Activated CD4-positive, alpha-beta T cell treated with anti-CD3 and anti-CD28 coated beads for 36 hours (primary cell): ENCODE measurements at regions not wholly inside any gene's neighbourhood (a gene's known extent, or its start where the extent isn't known, plus 50 kb on each side); places are given as distances from the start of the nearest gene placed in this dataset.

Experiments used
- ATAC-seq: fragments of 200-7000 bp; cut with Tn5 transposase; one replicate; pipeline ENCODE4 v1.10.0; 2021; ENCODE audit warnings: mild to moderate bottlenecking, moderate library complexity
- CTCF ChIA-PET: fragments of 350-600 bp; sonication (Branson Sonifier 250); formaldehyde crosslinking; loops from one replicate; lab custom pipeline; 2021; ENCODE audit warnings: antibody characterized with exemption; lab: Charles Lee
- POLR2A ChIA-PET: fragments of 350-600 bp; sonication (Branson Sonifier 250); formaldehyde crosslinking; loops from one replicate; lab custom pipeline; 2021; ENCODE audit warnings: antibody characterized with exemption, inconsistent platforms; lab: Charles Lee
- DNase-seq: peaks from one replicate; pipeline ENCODE4 v3.0.0-alpha.2; 2020
- H3K27ac Mint-ChIP-seq: one replicate; pipeline ENCODE4 v1.8.0; 2021; ENCODE audit warnings: mixed read lengths
- H3K27me3 Mint-ChIP-seq: one replicate; pipeline ENCODE4 v1.8.0; 2021; ENCODE audit warnings: mixed read lengths
- H3K36me3 Mint-ChIP-seq: one replicate; pipeline ENCODE4 v1.8.0; 2021; ENCODE audit warnings: low read depth, mixed read lengths
- H3K4me1 Mint-ChIP-seq: one replicate; pipeline ENCODE4 v1.8.0; 2021; ENCODE audit warnings: mixed read lengths
- H3K4me3 Mint-ChIP-seq: one replicate; pipeline ENCODE4 v1.8.0; 2021; ENCODE audit warnings: mild to moderate bottlenecking, moderate library complexity, mixed read lengths
- H3K9me3 Mint-ChIP-seq: one replicate; pipeline ENCODE4 v1.8.0; 2021; ENCODE audit warnings: low read depth, mixed read lengths
- intact Hi-C, 2 experiments: fragments of 100-400 bp; cut with DNase I in 1 of 2; cut with micrococcal nuclease in 1 of 2; formaldehyde crosslinking; loops; one replicate each; pipeline versions ENCODE4 v1.14.2 to v1.15.1; 2022 to 2024; cut with DNase I, micrococcal nuclease

DNA sequence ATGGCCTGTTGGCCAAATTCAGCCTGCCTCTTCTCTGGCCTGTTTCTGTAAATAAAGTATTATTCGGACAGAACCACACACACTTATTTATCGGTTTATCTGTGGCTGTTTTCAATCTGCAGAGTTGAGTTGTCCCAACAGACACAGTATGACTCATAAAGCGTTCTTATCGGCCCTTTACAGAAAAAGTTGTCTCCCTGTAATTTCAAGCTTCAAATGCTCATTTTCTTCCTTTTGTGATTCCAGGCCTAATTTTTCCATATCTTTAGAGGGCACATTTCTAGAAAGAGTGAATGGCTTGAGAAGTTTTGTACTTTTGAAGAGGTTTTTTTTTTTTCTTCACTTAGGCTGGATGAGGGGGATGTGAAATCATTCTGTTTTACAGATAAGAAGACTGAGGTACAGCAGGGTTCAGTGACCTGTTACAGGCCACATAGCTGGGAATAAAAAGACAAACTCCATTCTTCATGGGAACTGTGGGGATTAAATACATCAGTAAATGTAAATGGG lies 440.9 kb downstream of the TSHZ3 start:
- Mint-ChIP-seq H3K36me3 (no peaks in the 10 kb centered on the region), H3K4me1 (no peaks in the 10 kb centered on the region), H3K4me3 (no peak overlapping the region), H3K27me3 (peaks cover 1% of the 10 kb centered on the region), H3K27ac (no peak overlapping the region), H3K9me3 (no peaks in the 10 kb centered on the region)
- ChIA-PET POLR2A (no interaction called here), CTCF (no interaction called here)
- intact Hi-C loops, result no loop called here
- ATAC-seq (no peak), DNase-seq (no peak)

DNA sequence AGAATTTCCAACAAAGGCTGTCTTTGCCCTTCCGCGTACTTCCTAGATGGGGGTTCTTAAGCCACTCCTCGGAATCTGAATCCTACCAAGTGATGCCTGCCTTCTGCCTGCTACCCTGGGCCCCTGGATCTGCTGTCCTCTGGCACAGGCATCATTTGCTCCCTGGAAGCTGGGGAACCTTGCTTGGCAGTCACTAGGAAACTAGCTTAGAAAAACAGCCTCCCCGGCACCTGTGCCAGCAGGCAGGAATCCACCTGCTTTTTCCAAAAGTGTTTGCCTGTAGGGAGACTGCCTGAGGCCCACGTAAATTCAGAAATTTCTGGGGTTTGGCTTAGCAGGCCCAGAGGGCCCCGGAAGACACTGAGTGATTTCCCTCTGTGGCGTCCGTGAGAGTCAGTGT lies 442.4 kb downstream of the TSHZ3 start:
- intact Hi-C loops, result no loop called here

DNA sequence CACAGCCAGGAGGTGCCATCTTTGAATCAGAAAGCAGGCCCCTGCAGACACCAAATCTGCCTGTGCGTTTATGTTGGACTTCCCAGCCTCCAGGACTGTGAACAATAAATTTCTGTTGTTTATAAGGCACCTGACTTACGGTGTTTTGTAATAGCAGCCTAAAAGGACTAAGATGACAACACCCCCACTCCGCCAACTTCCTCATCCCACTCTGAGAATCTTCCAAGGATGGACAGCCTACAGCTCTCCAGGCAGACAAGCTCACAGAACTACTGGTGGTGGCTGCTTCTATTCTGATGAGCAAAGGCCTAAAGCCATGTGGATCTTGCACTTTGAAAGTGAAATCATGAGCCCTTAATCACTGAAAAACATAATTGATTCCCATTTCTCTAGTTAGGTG lies 449.2 kb downstream of the TSHZ3 start:
- H3K27ac Mint-ChIP-seq, result no peak overlapping the region
- H3K27me3 Mint-ChIP-seq, result no peaks in the 10 kb centered on the region
- DNase-seq (no peak), ATAC-seq (no peak)
- no peaks in the 10 kb centered on the region for H3K9me3 Mint-ChIP-seq
- ChIA-PET POLR2A (no interaction called here), CTCF (no interaction called here)
- no peaks in the 10 kb centered on the region for H3K36me3 Mint-ChIP-seq
- H3K4me1 Mint-ChIP-seq, result no peaks in the 10 kb centered on the region
- no peak overlapping the region for H3K4me3 Mint-ChIP-seq
- intact Hi-C loops, result no loop called here

More for the DNA sequence above, 442.4 kb downstream of the TSHZ3 start:
- DNase-seq (no peak), ATAC-seq (no peak)
- H3K9me3 Mint-ChIP-seq, result no peaks in the 10 kb centered on the region
- ChIA-PET POLR2A (no interaction called here), CTCF (no interaction called here)
- no peaks in the 10 kb centered on the region for H3K36me3 Mint-ChIP-seq
- H3K27me3 Mint-ChIP-seq, result peaks cover 1% of the 10 kb centered on the region
- H3K4me3 Mint-ChIP-seq, result no peak overlapping the region
- no peaks in the 10 kb centered on the region for H3K4me1 Mint-ChIP-seq
- no peak overlapping the region for H3K27ac Mint-ChIP-seq

DNA sequence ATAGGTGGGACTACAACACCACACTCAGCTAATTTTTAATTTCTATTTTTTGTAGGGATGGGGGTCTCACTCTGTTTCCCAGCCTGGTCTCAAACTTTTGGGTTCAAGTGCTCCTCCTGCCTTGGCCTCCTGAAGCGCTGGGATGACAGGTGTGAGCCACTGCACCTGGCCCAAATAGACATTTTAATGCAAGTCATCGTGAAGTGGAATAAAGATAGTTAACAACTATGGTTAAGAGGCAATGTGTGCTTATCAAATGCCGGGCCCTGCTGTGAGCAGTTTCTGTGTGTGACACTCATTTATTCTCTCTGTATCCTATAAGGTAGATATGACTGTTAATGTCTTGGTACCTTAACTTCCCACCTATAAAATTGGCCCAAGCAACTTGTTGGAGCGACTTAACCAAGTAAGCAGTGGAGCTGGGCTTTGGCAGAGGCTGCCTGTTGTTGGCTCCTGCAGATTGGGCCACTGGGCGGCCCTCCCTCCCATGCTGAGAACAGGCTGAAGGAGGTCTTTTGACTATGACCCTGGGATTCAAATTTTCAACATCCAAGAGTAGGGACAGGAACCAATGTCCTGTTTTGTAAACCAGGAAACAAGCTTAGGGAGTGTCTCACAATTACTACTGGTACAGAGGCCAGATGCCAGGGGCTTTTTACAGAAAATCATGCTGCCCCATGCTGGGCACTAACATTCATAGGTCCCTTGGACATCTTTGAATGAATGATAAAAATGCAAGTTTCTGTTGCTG lies 450.7 kb downstream of the TSHZ3 start:
- ATAC-seq (no peak), DNase-seq (no peak)
- POLR2A ChIA-PET, result no interaction called here
- Mint-ChIP-seq H3K4me1 (no peaks in the 10 kb centered on the region), H3K9me3 (no peaks in the 10 kb centered on the region), H3K4me3 (no peak overlapping the region), H3K36me3 (no peaks in the 10 kb centered on the region), H3K27me3 (no peaks in the 10 kb centered on the region), H3K27ac (no peak overlapping the region)
- CTCF ChIA-PET, result no interaction called here
- intact Hi-C loops, result no loop called here

DNA sequence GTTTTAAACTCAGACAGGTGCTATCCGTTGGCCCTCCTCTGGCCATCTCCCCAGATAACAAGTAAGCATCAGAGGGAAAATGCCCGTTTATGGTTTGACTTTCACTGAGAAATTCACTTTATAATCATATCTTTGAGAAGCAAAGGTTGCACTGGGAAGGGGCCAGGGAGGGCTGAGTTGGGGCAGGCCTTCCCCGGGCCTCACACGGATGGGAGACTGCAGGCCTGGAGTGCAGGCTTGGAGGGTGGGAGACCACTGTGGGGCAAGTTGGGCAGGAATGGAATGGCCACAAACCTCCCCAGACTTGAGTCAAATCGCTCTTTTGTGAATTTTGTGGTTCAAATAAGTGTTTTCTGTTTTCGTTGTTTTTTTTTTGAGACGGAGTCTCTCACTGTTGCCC lies 451.7 kb downstream of the TSHZ3 start:
- Mint-ChIP-seq H3K27me3 (no peaks in the 10 kb centered on the region), H3K36me3 (no peaks in the 10 kb centered on the region), H3K9me3 (no peaks in the 10 kb centered on the region), H3K4me1 (no peaks in the 10 kb centered on the region), H3K4me3 (no peak overlapping the region), H3K27ac (no peak overlapping the region)
- intact Hi-C loops, result no loop called here
- no peak for ATAC-seq
- POLR2A ChIA-PET, result no interaction called here
- CTCF ChIA-PET, result no interaction called here
- no peak for DNase-seq

DNA sequence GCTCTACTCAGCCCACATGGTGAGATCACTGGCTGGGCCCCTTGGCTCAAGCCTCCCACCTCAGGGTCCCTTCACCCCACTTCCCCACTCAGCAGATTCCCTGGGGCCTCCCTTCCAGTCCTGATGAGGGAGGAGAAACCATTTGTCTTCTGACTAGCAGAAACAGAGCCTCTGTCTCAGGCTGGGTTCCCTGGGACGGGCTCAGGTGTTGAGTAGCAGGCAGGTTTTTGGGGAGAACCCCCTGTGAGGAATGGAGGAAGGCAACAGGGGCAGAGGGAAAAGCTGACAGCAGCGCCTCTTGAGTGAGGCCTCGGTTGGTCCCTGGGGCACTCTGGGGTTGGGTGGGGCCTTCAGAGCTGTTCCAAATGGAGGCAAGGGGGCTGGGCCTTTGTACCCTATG lies 452.2 kb downstream of the TSHZ3 start:
- ChIA-PET POLR2A (no interaction called here), CTCF (no interaction called here)
- no peak overlapping the region for H3K27ac Mint-ChIP-seq
- intact Hi-C loops, result no loop called here
- H3K36me3 Mint-ChIP-seq, result no peaks in the 10 kb centered on the region
- H3K4me3 Mint-ChIP-seq, result no peak overlapping the region
- no peaks in the 10 kb centered on the region for H3K4me1 Mint-ChIP-seq
- ATAC-seq, result no peak
- no peaks in the 10 kb centered on the region for H3K9me3 Mint-ChIP-seq
- DNase-seq, result no peak
- H3K27me3 Mint-ChIP-seq, result no peaks in the 10 kb centered on the region

DNA sequence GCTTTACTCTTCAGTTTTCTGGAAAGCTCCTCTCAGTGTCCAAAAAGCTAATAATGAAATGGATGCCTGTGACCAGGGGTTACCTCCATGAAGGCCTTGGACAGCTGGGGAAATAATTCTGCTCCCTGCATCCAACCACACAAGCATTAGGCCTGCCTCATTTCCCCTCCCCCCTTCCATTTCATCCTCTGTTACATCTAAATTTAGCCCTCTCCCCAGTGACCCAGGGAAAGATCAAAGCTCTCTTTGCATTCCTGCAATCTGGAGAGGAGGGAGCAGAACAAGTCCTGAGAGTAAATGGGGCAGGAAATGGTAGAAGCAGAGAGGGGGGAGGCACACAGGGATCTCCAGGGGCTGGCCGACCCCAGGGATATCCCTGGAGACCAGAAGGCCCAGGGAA lies 452.7 kb downstream of the TSHZ3 start:
- ChIA-PET CTCF (no interaction called here), POLR2A (no interaction called here)
- Mint-ChIP-seq H3K4me3 (no peak overlapping the region), H3K27me3 (no peaks in the 10 kb centered on the region), H3K9me3 (no peaks in the 10 kb centered on the region), H3K27ac (no peak overlapping the region), H3K36me3 (no peaks in the 10 kb centered on the region), H3K4me1 (no peaks in the 10 kb centered on the region)
- DNase-seq (no peak), ATAC-seq (no peak)
- intact Hi-C loops, result no loop called here

DNA sequence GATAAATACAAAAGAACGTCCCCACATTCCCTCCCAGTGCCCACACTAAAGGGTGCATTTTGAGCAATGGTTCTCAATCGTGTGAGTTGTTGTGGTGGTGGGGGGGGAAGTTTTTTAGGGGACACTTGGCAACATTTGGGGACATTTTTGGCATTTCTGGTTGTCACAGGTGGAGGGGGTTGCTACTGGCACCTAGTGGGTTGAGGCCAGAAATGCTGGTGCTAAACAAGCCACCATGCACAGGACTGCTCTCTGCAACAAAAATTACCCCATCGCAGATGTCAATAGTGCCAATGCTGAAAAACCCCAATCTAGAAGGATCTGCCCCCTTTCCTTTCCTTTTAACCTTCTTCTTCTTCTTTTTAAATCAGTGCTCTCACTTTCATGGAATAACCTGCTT lies 453.3 kb downstream of the TSHZ3 start:
- CTCF ChIA-PET, result no interaction called here
- H3K27me3 Mint-ChIP-seq, result no peaks in the 10 kb centered on the region

DNA sequence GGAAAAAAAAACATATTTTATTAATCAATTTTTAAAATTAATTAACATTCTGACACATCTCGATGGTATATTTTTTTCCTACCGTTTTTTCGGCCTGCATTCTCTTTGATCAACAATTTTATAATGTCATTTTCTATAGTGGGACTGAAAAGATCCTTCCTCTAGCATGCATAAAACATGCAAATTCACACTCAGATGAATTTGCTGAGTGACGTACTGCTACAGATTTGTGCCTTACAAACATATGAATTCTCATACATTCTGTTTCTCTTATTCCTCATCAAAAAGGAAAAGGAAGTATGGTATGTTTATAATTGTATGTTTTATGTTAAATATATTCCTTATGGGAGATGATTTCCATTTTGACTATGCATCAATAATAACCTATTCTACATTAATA lies 458.2 kb downstream of the TSHZ3 start:
- no peaks in the 10 kb centered on the region for H3K4me1 Mint-ChIP-seq
- intact Hi-C loops, result no loop called here
- H3K27me3 Mint-ChIP-seq, result peaks cover 8% of the 10 kb centered on the region
- DNase-seq (no peak), ATAC-seq (no peak)
- no peaks in the 10 kb centered on the region for H3K36me3 Mint-ChIP-seq
- ChIA-PET CTCF (no interaction called here), POLR2A (no interaction called here)
- H3K9me3 Mint-ChIP-seq, result no peaks in the 10 kb centered on the region
- H3K4me3 Mint-ChIP-seq, result no peak overlapping the region
- H3K27ac Mint-ChIP-seq, result no peak overlapping the region

More for the DNA sequence above, 453.3 kb downstream of the TSHZ3 start:
- Mint-ChIP-seq H3K36me3 (no peaks in the 10 kb centered on the region), H3K4me1 (no peaks in the 10 kb centered on the region), H3K27ac (no peak overlapping the region), H3K4me3 (no peak overlapping the region), H3K9me3 (no peaks in the 10 kb centered on the region)
- intact Hi-C loops, result no loop called here
- ATAC-seq (no peak), DNase-seq (no peak)
- POLR2A ChIA-PET, result no interaction called here

DNA sequence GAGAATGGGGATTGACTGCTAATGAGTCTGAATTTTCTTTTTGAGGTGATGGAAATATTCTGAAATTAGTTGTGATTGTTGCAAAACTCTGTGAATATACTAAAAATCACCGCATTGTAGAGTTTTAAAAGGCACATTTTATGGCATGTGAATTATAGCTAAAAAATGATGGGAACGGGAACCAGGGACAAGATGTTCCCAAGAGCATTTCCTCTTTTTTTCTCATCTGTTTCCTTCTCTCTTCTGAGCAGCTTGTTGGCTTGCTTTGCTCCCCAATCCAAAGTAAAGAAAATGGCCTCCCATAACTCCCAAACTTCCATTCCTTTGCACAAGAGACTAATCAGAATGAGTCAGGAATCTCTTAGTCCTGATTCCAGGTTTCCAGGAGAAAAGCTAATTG lies 459.2 kb downstream of the TSHZ3 start:
- H3K4me3 Mint-ChIP-seq, result no peak overlapping the region
- peaks cover 8% of the 10 kb centered on the region for H3K27me3 Mint-ChIP-seq
- no peak overlapping the region for H3K27ac Mint-ChIP-seq
- ChIA-PET CTCF (no interaction called here), POLR2A (no interaction called here)
- ATAC-seq (no peak), DNase-seq (no peak)
- intact Hi-C loops, result no loop called here
- no peaks in the 10 kb centered on the region for H3K9me3 Mint-ChIP-seq
- no peaks in the 10 kb centered on the region for H3K36me3 Mint-ChIP-seq
- no peaks in the 10 kb centered on the region for H3K4me1 Mint-ChIP-seq

DNA sequence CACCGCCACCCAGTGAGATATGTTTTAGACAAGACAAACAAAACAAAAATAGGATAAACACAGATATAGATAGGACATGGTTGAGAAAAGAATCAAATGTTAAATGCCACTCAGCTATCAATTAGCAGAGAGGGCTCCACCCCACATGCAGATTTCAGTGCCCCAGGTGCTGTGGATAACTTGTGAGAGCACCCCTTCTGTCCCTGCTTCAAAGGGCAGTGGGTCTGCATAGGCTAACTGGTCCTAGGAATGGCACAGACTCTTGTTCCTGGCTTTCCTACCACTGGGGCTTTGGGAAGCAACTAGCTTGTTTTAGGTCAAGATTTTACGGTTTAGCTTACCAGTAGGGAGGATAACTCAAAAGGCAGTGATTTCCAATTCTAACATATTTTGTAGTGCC lies 460.3 kb downstream of the TSHZ3 start:
- ChIA-PET POLR2A (no interaction called here), CTCF (no interaction called here)
- H3K27me3 Mint-ChIP-seq, result peaks cover 8% of the 10 kb centered on the region
- H3K36me3 Mint-ChIP-seq, result no peaks in the 10 kb centered on the region
- H3K4me1 Mint-ChIP-seq, result no peaks in the 10 kb centered on the region
- no peak overlapping the region for H3K4me3 Mint-ChIP-seq
- ATAC-seq, result no peak
- intact Hi-C loops, result no loop called here
- no peak overlapping the region for H3K27ac Mint-ChIP-seq
- no peaks in the 10 kb centered on the region for H3K9me3 Mint-ChIP-seq
- no peak for DNase-seq

DNA sequence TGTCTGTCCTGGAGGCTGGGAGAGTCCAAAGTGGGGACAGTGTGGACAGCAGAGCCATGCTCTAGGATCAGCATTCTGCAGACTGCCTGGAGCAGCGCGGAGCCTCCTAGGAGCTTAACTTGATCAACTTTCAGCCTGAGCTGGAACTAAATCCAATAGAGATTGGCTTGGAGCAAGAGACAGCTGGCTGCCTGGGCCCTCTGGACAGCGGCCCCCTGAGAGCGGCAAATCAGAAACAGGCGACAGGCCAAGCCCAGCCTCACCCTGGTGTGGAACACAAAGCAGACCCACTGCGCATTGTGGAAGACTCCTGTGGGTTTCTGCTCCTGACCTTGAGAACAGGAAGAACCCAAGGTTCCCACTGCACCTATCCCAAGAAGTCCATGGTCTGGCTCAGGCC lies 462.2 kb downstream of the TSHZ3 start:
- ChIA-PET POLR2A (no interaction called here), CTCF (no interaction called here)
- Mint-ChIP-seq H3K27me3 (peaks cover 8% of the 10 kb centered on the region), H3K27ac (no peak overlapping the region), H3K4me3 (no peak overlapping the region), H3K36me3 (no peaks in the 10 kb centered on the region), H3K9me3 (no peaks in the 10 kb centered on the region), H3K4me1 (no peaks in the 10 kb centered on the region)
- no peak for ATAC-seq
- intact Hi-C loops, result no loop called here
- DNase-seq, result no peak
